A204.1 (cell line): ENCODE measurements at regions not wholly inside any gene's neighbourhood (a gene's known extent, or its start where the extent isn't known, plus 50 kb on each side); places are given as distances from the start of the nearest gene placed in this dataset.

Experiments
- FAIRE-seq: peaks from 2 replicates; lab custom pipeline; 2012; peaks lifted over from hg19 to GRCh38; lab: Jason Lieb, UNC

DNA sequence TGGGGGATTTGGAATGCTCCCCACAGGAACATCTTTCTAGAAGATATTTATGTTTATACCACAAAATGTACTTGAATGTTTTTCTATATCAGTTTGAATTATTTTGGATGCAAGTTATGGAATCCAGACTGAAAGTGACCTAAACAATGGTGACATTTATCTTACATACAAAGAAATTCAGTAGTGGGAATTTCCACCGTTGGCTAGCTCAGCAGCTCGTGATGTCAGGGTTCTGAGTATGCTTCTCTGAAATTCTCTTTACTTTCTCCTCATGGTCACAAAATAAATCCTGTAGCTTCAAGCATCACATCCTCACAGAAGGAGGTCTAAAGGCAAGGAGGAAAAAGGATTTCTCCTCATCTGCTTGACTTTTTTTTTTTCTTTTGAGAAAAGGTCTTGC lies 105.3 kb downstream of the AKAIN1 start:
- no peak for FAIRE-seq

- no peak for FAIRE-seq
Observed at GRCh38 chr18:5075297-5075696, 121.8 kb downstream of the AKAIN1 start.

DNA sequence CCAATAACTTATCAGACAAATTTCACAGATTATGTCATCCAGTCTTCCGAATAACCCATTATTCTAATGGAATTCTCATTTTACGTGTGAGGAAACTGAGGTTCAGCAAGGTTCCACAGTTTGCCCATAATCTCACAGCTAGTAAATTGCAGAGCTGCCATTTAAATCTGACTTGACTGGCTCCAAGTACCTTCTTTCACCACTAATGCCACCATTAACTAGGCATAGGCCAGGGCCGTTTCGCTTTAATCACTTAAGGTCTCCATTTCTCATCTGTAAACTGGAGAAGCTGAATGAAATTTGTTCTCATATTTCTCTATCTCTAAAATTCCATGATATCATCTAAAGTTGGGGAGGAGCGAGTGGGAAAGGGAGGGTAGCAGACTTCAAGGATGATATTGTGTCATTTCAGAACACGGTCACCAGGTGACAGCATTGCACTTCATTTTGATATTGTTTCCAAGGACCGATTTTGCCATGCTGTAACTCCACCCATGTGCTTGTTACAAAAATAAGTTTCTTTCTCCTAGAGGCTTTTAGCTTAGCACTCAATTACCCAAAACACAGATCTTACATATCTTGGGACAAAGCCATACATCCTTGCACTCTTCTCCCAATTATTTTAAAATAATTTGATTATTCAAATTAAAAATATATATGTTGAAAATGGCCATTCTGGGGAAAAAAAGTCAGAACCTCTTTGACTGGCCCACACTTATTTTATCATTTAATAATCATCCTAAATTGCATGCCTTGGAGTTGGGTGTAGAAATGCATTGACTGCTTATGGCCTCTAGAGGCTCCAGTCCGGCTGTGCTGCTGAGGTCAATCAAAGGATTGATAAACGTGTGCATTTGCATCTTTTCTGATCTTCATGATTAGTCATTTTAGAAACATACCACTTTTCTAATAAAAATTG lies 123.8 kb downstream of the AKAIN1 start:
- FAIRE-seq = peak; percentile 96

GRCh38 chr18:5068851-5069250 lies 128.2 kb downstream of the AKAIN1 start:
- FAIRE-seq = no peak

DNA sequence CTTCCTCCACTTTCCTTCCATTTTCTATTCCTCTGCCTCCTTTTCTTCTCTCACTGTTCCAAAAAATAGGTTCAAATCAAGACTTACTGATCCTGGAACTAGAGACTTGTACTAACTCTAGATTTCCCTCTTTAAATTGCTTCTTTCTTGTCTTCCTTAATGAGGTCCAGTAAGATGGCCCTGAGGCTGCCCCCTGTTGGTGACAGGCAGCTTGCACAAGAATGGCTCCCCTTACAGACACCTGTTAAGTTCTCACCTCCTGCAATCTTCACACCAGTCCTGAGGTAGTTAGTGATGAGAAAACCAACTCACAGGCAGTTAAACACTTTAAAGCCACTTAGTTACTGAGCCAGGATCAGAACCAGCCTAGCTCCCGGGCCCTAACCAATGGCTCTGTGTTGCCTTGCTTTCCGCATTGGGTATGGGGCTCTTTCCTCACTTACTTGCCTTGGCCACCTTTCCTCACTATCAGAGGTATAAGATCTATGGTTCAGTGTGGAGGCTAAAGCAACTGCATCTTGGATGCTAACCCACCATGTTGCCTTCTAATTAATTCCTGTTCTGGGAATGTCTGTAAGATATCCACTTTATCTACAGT lies 130.6 kb downstream of the AKAIN1 start:
- no peak for FAIRE-seq

DNA sequence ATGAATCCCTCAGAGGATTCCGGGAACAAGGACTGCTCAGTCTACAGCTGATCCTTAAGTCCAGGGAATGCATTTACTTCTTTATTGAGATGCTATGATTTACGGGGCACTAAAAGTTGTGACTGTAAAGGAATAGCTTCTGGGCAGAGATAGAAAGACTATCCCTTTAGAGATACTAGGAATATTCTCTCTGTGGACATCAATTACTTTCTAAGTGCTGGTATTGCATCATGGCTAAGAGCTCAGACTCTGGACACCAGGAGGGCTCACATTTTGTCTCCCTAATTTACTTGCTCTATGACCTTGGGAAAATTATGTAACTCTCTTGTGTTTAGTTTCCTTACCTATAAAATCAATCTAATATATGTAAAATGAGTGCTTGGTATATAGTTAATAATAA lies 131.4 kb downstream of the AKAIN1 start:
- no peak for FAIRE-seq

DNA sequence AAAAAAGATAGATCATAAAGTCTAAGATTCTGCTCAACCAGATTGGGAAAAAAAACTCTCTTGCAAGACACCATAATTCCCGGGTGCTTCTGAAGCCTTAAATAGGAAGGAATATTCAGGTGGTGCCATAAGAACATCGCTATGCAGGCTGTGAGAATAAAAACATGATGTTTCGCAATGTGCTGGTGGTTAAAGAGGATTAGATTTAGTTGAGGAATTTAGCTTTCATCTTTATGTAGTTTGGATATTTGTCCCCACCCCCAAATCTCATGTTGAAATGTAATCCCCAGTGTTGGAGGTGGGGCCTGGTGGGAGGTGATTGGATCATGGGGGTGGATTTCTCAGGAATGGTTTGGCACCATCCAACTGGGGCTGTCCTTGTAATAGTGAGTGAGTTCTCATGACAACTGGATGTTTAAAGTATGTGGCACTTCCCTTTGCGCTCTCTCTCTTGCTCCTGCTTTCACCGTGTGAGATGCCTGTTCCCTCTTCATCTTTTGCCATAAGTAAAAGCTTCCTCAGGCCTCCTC lies 132.2 kb downstream of the AKAIN1 start:
- FAIRE-seq = no peak

DNA sequence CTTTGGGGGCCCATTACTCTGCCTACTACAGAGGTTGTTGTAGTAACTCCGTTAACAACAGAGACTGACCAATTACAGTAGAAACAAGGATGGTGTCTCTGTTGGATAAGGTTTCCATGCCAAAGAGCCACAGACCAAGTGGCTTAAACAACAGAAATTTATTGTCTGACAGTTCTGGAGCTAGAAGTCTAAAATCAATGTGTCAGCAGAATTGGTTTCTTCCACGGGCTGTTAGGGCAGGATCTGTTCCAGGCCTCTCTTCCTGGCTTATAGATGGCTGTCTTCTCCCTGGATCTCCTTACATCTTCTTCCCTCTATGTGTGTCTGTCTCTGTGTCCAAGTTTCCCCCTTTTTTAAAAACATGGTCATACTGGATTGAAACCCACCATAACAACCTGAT lies 135.3 kb downstream of the AKAIN1 start:
- no peak for FAIRE-seq

- FAIRE-seq = no peak
Observed at GRCh38 chr18:5060543-5060942, 136.5 kb downstream of the AKAIN1 start.

GRCh38 chr18:5059696-5060032 lies 137.4 kb downstream of the AKAIN1 start:
- FAIRE-seq = no peak

- no peak for FAIRE-seq
Observed at GRCh38 chr18:5058768-5059695, 138.0 kb downstream of the AKAIN1 start.

DNA sequence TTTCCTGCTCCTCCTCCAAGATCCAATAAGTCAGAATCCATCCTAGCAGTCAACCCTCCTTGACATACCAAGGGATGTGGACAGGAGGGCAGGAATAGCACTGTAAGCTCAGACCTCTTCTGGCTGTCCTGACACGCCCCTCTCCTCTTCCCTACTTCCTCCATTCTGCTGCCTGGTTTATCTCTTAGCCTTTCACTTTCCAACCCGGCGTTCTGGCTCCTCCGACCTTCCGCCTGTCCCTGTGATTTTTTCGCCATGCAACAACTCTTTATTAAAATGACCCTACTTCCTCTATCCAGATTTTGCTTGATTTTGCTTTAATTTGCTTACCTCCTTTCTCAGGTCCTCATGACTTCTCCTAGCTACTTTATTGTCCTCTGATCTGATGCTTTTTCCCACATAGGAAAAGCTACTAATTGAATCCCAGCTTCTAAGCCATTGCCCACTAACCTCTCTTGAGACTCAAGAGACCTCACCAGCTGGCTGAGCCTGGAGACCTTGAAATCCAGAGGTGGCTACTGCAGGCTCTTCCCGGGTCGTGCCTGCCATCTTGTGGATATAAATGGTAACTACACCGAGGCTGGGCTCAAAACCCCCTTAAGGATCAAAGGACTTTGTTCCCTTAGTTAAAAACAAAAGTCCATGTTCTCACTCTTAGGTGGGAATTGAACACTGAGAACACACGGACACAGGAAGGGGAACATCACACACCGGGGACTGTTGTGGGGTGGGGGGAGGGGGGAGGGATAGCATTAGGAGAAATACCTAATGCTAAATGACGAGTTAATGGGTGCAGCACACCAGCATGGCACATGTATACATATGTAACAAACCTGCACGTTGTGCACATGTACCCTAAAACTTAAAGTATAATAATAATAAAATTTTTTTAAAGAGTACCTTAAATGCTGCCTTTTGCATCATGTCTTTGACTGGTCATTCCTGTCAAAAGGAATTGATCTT lies 139.4 kb downstream of the AKAIN1 start:
- FAIRE-seq = peak; percentile 77

- no peak for FAIRE-seq
Observed at GRCh38 chr18:5052491-5052890, 144.6 kb downstream of the AKAIN1 start.

DNA sequence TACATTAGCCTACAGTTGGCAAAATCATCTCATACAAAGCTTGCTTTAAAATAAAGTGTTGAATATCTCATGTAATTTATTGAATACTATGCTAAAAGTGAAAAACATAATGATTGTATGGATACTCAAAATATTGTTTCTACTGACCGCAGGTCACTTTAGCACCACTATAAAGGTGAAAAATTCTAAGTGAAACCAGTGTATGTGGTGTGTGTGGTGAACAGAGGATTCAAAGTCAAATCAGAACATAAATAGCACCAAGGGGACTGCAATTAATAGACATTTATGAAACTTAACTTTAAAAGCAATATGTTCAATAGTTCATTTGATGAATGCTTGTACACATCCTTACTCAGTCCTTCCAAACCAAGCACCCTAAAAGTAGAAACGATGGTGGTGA lies 145.8 kb downstream of the AKAIN1 start:
- no peak for FAIRE-seq

- FAIRE-seq = no peak
Observed at GRCh38 chr18:5049124-5049523, 147.9 kb downstream of the AKAIN1 start.

- no peak for FAIRE-seq
Observed at GRCh38 chr18:5040476-5040875, 156.6 kb downstream of the AKAIN1 start.

GRCh38 chr18:5036523-5036922 lies 160.5 kb downstream of the AKAIN1 start:
- no peak for FAIRE-seq

- FAIRE-seq = no peak
Observed at GRCh38 chr18:5031216-5031615, 165.8 kb downstream of the AKAIN1 start.

- FAIRE-seq = no peak
Observed at GRCh38 chr18:5030636-5031035, 166.4 kb downstream of the AKAIN1 start.

DNA sequence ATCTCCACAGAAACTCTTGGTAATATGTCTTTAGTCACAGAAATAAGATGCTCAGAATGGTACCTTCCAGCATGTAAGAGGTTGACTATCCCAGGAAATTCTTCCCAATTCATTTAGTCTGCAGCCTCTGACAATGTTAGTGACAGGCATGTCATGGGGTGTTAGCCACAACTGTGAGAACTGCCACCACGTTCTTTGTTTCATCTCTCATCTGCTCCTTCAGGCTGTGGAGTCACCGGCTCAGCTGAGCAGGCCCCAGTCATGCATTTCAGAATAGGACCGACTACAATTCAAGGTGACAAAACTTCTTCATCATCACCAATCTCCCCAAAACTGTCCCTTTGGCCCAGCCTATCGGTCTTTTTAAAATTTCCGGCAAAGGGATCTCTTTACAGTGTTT lies 167.5 kb downstream of the AKAIN1 start:
- no peak for FAIRE-seq

GRCh38 chr18:5024741-5025140 lies 172.3 kb downstream of the AKAIN1 start:
- no peak for FAIRE-seq
